Cardiac septum (tissue), 1 donor: ENCODE measurements at regions not wholly inside any gene's neighbourhood (a gene's known extent, or its start where the extent isn't known, plus 50 kb on each side); places are given as distances from the start of the nearest gene placed in this dataset.
"Not testable (repeated sequence)": the region's sequence is repeated elsewhere in the genome, so short reads cannot be mapped to it uniquely, and the experiment has no call there.

ENCODE experiments used
- DNase-seq: peaks from one replicate; pipeline ENCODE4 v3.0.0-alpha.2; 2020; ENCODE audit warnings: low spot score
- intact Hi-C: fragments of 100-400 bp; cut with DNase I; formaldehyde crosslinking; loops from one replicate; pipeline ENCODE4 v1.14.0; 2022
- donor health status: DM: no; HTN: no; CAD: no.

- DNase-seq, result no peak
- intact Hi-C loops, result no loop called here
Observed at GRCh38 chr6:1164600-1164999, 147.3 kb upstream of the FOXQ1 start.

- DNase-seq, result no peak
- intact Hi-C loops, result no loop called here
Observed at GRCh38 chr6:1163501-1163900, 148.4 kb upstream of the FOXQ1 start.

- DNase-seq, result no peak
- intact Hi-C loops, result no loop called here
Observed at GRCh38 chr6:1162367-1163275, 149.3 kb upstream of the FOXQ1 start.

- intact Hi-C loops, DNase-seq: not testable (repeated sequence)
Observed at GRCh38 chr6:1156411-1156810, 155.5 kb upstream of the FOXQ1 start.

DNA sequence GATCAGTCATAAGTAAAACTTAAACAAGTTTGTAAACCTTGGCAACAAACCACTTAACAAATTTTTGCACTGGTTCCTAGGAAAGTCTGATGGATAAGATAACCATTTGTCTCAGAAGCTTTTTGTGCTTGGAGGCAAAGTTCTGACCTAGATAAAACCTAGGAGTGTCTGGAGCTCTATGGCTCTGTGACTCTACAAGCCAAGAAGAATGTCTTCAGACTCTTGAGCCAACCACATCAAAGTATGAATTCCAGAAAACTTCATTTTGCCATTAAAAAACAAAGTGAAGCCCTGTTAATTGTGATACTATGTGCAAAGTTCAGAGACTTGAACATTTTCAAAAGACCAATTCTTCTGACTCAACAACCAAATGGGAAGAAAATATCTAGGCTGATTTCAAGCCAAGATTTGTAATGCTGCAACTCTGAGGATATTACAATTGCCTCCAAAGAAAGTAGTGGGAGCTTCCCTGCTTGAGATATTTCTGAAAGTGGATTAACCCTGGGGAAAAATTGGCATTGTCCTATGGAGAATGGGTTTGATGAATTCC is 158.1 kb upstream of the FOXQ1 start:
- DNase-seq, result no peak
- intact Hi-C loops, result no loop called here

GRCh38 chr6:1146500-1146899 is 165.4 kb upstream of the FOXQ1 start:
- intact Hi-C loops, result no loop called here
- DNase-seq, result no peak

- DNase-seq, result no peak
- intact Hi-C loops, result no loop called here
Observed at GRCh38 chr6:1145768-1146218, 166.1 kb upstream of the FOXQ1 start.

- intact Hi-C loops, result no loop called here
- no peak for DNase-seq
Observed at GRCh38 chr6:1144842-1145767, 166.8 kb upstream of the FOXQ1 start.

- no peak for DNase-seq
- intact Hi-C loops, result no loop called here
Observed at GRCh38 chr6:1143655-1144054, 168.2 kb upstream of the FOXQ1 start.

GRCh38 chr6:1139155-1139890 is 172.6 kb upstream of the FOXQ1 start:
- intact Hi-C loops, result no loop called here
- DNase-seq, result no peak

DNA sequence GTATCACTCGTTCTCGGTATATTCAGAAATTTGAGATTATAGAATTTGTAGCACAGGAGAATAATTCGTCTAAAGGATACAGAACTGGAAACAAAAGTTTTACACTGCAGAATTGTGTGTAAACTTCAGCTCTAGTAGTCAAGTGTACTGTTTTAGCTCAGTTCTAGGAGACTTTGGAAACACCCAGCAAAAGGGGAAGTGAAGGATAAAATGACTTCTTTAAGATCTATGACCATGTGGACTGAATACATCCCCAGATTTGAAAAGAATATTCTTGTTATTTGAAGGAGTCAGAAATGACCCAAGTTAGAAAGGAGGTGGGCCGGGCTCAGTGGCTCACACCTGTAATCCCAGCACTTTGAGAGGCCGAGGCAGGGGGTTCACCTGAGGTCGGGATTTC is 174.0 kb upstream of the FOXQ1 start:
- DNase-seq, result no peak
- intact Hi-C loops, result no loop called here

DNA sequence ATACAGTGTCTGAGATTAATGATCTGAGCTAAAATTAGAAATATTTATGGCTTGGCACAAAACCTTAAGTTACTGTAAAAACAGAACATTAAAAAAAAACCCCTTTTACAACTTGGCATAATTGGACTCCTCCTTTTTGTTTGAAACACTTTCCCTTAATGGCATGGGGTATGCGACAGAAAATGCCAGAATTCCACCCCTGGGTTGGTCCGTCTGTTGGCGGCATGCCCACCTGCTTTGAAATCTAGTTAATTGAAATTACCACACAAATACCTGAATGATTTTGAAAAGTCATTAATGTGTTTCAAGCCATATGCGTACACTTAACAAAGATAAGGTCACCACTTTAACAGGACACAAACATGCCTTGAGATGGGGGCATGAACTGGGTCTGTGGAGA is 175.1 kb upstream of the FOXQ1 start:
- intact Hi-C loops, result no loop called here
- no peak for DNase-seq

- DNase-seq, result no peak
- intact Hi-C loops, result no loop called here
Observed at GRCh38 chr6:1136415-1136774, 175.5 kb upstream of the FOXQ1 start.

GRCh38 chr6:1135726-1136414 is 176.0 kb upstream of the FOXQ1 start:
- intact Hi-C loops, result no loop called here
- no peak for DNase-seq

- DNase-seq, result no peak
- intact Hi-C loops, result no loop called here
Observed at GRCh38 chr6:1131285-1132079, 180.4 kb upstream of the FOXQ1 start.

DNA sequence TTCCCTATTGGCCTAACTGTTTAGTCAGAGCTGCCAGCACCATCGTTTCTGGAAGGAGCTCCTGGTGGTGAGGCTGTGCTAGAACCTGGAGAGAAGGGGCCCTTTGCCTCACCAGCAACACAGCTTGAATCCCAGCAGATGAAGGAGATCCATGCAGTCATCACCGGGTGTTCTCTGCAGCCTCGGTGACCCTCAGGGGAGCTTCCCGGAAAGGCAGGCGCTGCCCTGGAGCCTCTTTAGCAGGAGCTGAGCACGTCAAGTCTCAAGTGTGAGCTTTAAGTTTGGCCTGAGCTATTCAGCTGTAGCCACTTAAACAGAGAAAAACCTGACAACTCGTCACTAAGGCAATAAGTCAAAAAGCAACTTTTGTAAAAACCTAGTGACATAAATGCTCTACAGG is 181.2 kb upstream of the FOXQ1 start:
- no peak for DNase-seq
- intact Hi-C loops, result no loop called here

DNA sequence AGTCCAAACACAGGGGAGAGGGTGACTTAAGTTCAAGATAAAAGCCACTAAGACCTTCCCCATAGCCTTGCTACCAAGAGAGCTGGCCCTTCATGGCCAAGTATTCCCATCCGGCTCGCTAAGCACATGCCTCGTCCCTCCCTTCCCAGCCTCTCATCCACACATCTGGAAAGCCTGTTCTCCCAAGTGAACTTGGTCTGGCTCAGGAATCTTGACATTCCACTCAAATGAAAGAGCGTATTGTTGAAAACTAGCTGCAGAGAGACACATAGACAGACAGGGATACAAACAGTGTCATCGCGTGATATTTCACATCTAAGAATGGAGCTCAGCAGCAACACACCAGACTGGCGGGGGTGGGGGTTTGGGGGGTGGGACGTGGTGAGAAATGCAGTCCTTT is 182.8 kb upstream of the FOXQ1 start:
- DNase-seq, result no peak
- intact Hi-C loops, result no loop called here

- intact Hi-C loops, result no loop called here
Observed at GRCh38 chr6:1127597-1128288, 184.2 kb upstream of the FOXQ1 start.

More at GRCh38 chr6:1127597-1128288, 184.2 kb upstream of the FOXQ1 start:
- DNase-seq, result no peak
